H1 (cell line): ENCODE measurements at regions not wholly inside any gene's neighbourhood (a gene's known extent, or its start where the extent isn't known, plus 50 kb on each side); places are given as distances from the start of the nearest gene placed in this dataset.

Source experiments
- CTCF ChIA-PET: fragments of 300-600 bp; sonication (Branson Sonifier 250); formaldehyde crosslinking; loops from one replicate; lab custom pipeline; 2021; ENCODE audit not compliant: partially characterized antibody; lab: Charles Lee
- POLR2A ChIA-PET: fragments of 300-600 bp; sonication (Branson Sonifier 250); formaldehyde crosslinking; loops from one replicate; lab custom pipeline; 2021; ENCODE audit warnings: inconsistent platforms; ENCODE audit not compliant: partially characterized antibody; lab: Charles Lee
- DNase-seq, 2 experiments: peaks; one replicate each; pipeline versions ENCODE4 v3.0.0 to v3.0.0-alpha.2; 2010 to 2022; ENCODE audit warnings: low spot score in 2 of 2, low read depth in 1 of 2, mixed read lengths in 1 of 2
- FAIRE-seq: peaks from 2 replicates; lab custom pipeline; 2011; peaks lifted over from hg19 to GRCh38; lab: Jason Lieb, UNC
- H2AFZ ChIP-seq: 2 replicates; pipeline ENCODE4 v1.8.1; 2012; ENCODE audit warnings: low read length, inconsistent platforms
- H2AK5ac ChIP-seq: 2 replicates; pipeline ENCODE4 v1.6.1; 2013; ENCODE audit warnings: low read depth, low read length
- H2BK120ac ChIP-seq: replicated peaks from 2 replicates; pipeline ENCODE3; 2013; ENCODE audit warnings: low read depth, low read length, inconsistent platforms
- H2BK12ac ChIP-seq: 2 replicates; pipeline ENCODE4 v1.6.1; 2013; ENCODE audit warnings: low read depth, low read length
- H2BK15ac ChIP-seq: 2 replicates; pipeline ENCODE4 v1.6.1; 2013; ENCODE audit warnings: low read length
- H2BK20ac ChIP-seq: 2 replicates; pipeline ENCODE4 v1.6.1; 2013; ENCODE audit warnings: low read length
- H2BK5ac ChIP-seq: 2 replicates; pipeline ENCODE4 v1.6.1; 2013; ENCODE audit warnings: low read depth, low read length
- H3K14ac ChIP-seq: 2 replicates; pipeline ENCODE4 v1.6.1; 2013; ENCODE audit warnings: inconsistent platforms; ENCODE audit not compliant: insufficient read length
- H3K18ac ChIP-seq: 2 replicates; pipeline ENCODE4 v1.6.1; 2013; ENCODE audit warnings: low read length; ENCODE audit errors: extremely low read depth
- H3K23ac ChIP-seq: 2 replicates; pipeline ENCODE4 v1.6.1; 2013; ENCODE audit warnings: inconsistent platforms; ENCODE audit not compliant: insufficient read length
- H3K23me2 ChIP-seq: 2 replicates; pipeline ENCODE4 v1.6.1; 2013; ENCODE audit warnings: low read depth, low read length
- H3K27ac ChIP-seq: 2 replicates; pipeline ENCODE4 v1.6.1; 2011; ENCODE audit warnings: low read depth, low read length, inconsistent platforms
- H3K27me3 ChIP-seq, 4 experiments: replicated peaks in 1 of 4; 1 replicate in 1 of 4; 2 replicates in 3 of 4; pipeline versions ENCODE4 v1.6.1 to v1.8.1; 2011 to 2013; ENCODE audit warnings: low read length in 3 of 4, mild to moderate bottlenecking in 3 of 4, inconsistent platforms in 2 of 4, mixed read lengths in 2 of 4, moderate library complexity in 1 of 4; ENCODE audit not compliant: control insufficient read depth in 3 of 4, insufficient read depth in 3 of 4; ENCODE audit errors: extremely low read depth in 1 of 4
- H3K36me3 ChIP-seq, 4 experiments: 2 replicates each; pipeline versions ENCODE4 v1.6.1 to v1.8.1; 2011 to 2013; ENCODE audit warnings: mild to moderate bottlenecking in 4 of 4, low read length in 3 of 4, moderate library complexity in 2 of 4, control low read depth in 1 of 4, inconsistent platforms in 1 of 4; ENCODE audit not compliant: insufficient read depth in 4 of 4, control insufficient read depth in 2 of 4
- H3K4ac ChIP-seq: replicated peaks from 2 replicates; pipeline ENCODE3; 2013; ENCODE audit warnings: low read length, low read depth, mixed read lengths, inconsistent platforms; ENCODE audit not compliant: insufficient read length
- H3K4me1 ChIP-seq, 4 experiments: replicated peaks in 1 of 4; 1 replicate in 1 of 4; 2 replicates in 3 of 4; pipeline versions ENCODE4 v1.6.1 to v1.8.1; 2011 to 2013; ENCODE audit warnings: low read length in 3 of 4, inconsistent platforms in 2 of 4, mixed read lengths in 1 of 4; ENCODE audit not compliant: insufficient read depth in 4 of 4, control insufficient read depth in 3 of 4
- H3K4me2 ChIP-seq, 2 experiments: 2 replicates each; pipeline versions ENCODE4 v1.6.1 to v1.8.1; 2011 to 2013; ENCODE audit warnings: low read depth in 2 of 2, low read length in 2 of 2, control low read depth in 1 of 2, inconsistent platforms in 1 of 2, mild to moderate bottlenecking in 1 of 2; ENCODE audit not compliant: insufficient read depth in 1 of 2
- H3K4me3 ChIP-seq, 4 experiments: fragments of 200-600, 300-600 bp in 1 of 4; sonication (generic), shearing (Covaris generic), sonication (Bioruptor Twin) in 1 of 4; 2 replicates each; pipeline versions ENCODE4 v1.5.1 to v1.8.1; 2011 to 2016; ENCODE audit warnings: low read length in 4 of 4, low read depth in 3 of 4, control low read depth in 2 of 4, inconsistent platforms in 2 of 4, mild to moderate bottlenecking in 2 of 4, mixed read lengths in 1 of 4, moderate library complexity in 1 of 4; ENCODE audit not compliant: insufficient read depth in 2 of 4; ENCODE audit errors: extremely low read depth in 1 of 4
- H3K56ac ChIP-seq: replicated peaks from 2 replicates; pipeline ENCODE3; 2013; ENCODE audit warnings: low read depth, mild to moderate bottlenecking, mixed read lengths, low read length, inconsistent platforms; ENCODE audit not compliant: insufficient read length
- H3K79me1 ChIP-seq: 2 replicates; pipeline ENCODE4 v1.6.1; 2013; ENCODE audit warnings: low read depth, low read length, control low read depth
- H3K79me2 ChIP-seq, 2 experiments: 2 replicates each; pipeline versions ENCODE4 v1.6.1 to v1.8.1; 2012 to 2013; ENCODE audit warnings: low read length in 2 of 2, mild to moderate bottlenecking in 2 of 2, inconsistent platforms in 1 of 2; ENCODE audit not compliant: insufficient read depth in 2 of 2, control insufficient read depth in 1 of 2
- H3K9ac ChIP-seq, 4 experiments: replicated peaks in 1 of 4; 1 replicate in 1 of 4; 2 replicates in 3 of 4; pipeline versions ENCODE4 v1.6.1 to v1.8.1; 2011 to 2013; ENCODE audit warnings: low read depth in 3 of 4, low read length in 3 of 4, control low read depth in 2 of 4, mild to moderate bottlenecking in 2 of 4, moderate library complexity in 2 of 4, inconsistent platforms in 1 of 4; ENCODE audit errors: extremely low read depth in 1 of 4
- H3K9me3 ChIP-seq, 2 experiments: 2 replicates each; pipeline versions ENCODE4 v1.6.1 to v1.8.1; 2012 to 2013; ENCODE audit warnings: mild to moderate bottlenecking in 2 of 2, moderate library complexity in 2 of 2, control low read depth in 1 of 2, inconsistent platforms in 1 of 2, low read depth in 1 of 2, low read length in 1 of 2, mixed read lengths in 1 of 2; ENCODE audit not compliant: insufficient read depth in 2 of 2
- H4K20me1 ChIP-seq, 2 experiments: replicated peaks in 1 of 2; 2 replicates each; pipeline versions ENCODE3 to v1.8.1; 2011 to 2013; ENCODE audit warnings: inconsistent platforms in 2 of 2, low read length in 2 of 2, mild to moderate bottlenecking in 1 of 2; ENCODE audit not compliant: insufficient read depth in 2 of 2, control insufficient read depth in 1 of 2
- H4K5ac ChIP-seq: 2 replicates; pipeline ENCODE4 v1.6.1; 2013; ENCODE audit warnings: low read length, low read depth, mixed read lengths, inconsistent platforms; ENCODE audit not compliant: insufficient read length
- H4K8ac ChIP-seq: 2 replicates; pipeline ENCODE4 v1.8.0; 2013; ENCODE audit warnings: mild to moderate bottlenecking, moderate library complexity, low read length, inconsistent platforms; ENCODE audit not compliant: insufficient read depth; ENCODE audit errors: extremely low read depth
- H4K91ac ChIP-seq: replicated peaks from 2 replicates; pipeline ENCODE3; 2013; ENCODE audit warnings: low read length, mixed read lengths, inconsistent platforms; ENCODE audit not compliant: insufficient read length
- ATF2 ChIP-seq: IDR thresholded peaks from 2 replicates; pipeline ENCODE4 v1.6.1; 2012; ENCODE audit warnings: low read length, inconsistent platforms
- CHD1 ChIP-seq: IDR thresholded peaks from 2 replicates; pipeline ENCODE4 v1.6.1; 2012; ENCODE audit warnings: low read depth, low read length, improper control_type of control experiment
- EP300 ChIP-seq, 2 experiments: IDR thresholded peaks; 1 replicate in 1 of 2; 2 replicates in 1 of 2; pipeline ENCODE4 v1.6.1; 2011 to 2012; ENCODE audit warnings: low read depth in 2 of 2, low read length in 2 of 2, mild to moderate bottlenecking in 2 of 2, borderline replicate concordance in 1 of 2, inconsistent platforms in 1 of 2, moderate library complexity in 1 of 2
- GTF2F1 ChIP-seq: IDR thresholded peaks from 2 replicates; pipeline ENCODE4 v1.6.1; 2012; ENCODE audit warnings: low read depth, low read length, improper control_type of control experiment, borderline replicate concordance
- KDM5A ChIP-seq: fragments of 200-600 bp; IDR thresholded peaks from 2 replicates; pipeline ENCODE4 v1.7.1; 2012; ENCODE audit warnings: mild to moderate bottlenecking, low read length, inconsistent platforms, mixed read lengths
- MAX ChIP-seq: IDR thresholded peaks from 2 replicates; pipeline ENCODE4 v1.6.1; 2012; ENCODE audit warnings: inconsistent platforms
- POLR2AphosphoS5 ChIP-seq: IDR thresholded peaks from 2 replicates; pipeline ENCODE4 v1.6.1; 2011; ENCODE audit warnings: low read depth, low read length
- SP2 ChIP-seq: IDR thresholded peaks from 2 replicates; pipeline ENCODE4 v1.6.1; 2012; ENCODE audit warnings: mild to moderate bottlenecking, low read length, inconsistent platforms
- TAF7 ChIP-seq: optimal IDR thresholded peaks from 2 replicates; pipeline ENCODE3; 2011; ENCODE audit warnings: low read depth, mild to moderate bottlenecking, inconsistent platforms, low read length, moderate library complexity, borderline replicate concordance
- YY1 ChIP-seq: IDR thresholded peaks from 2 replicates; pipeline ENCODE4 v1.6.1; 2011; ENCODE audit warnings: low read depth, mild to moderate bottlenecking, low read length
- WGBS, 2 experiments: shearing (Covaris generic) in 1 of 2; methylation state at CpG; one replicate each; pipeline versions ENCODE4 v1.1.6 to v1.1.7; 2013 to 2015; ENCODE audit warnings: low lambda C conversion rate in 2 of 2, mixed read lengths in 2 of 2, inconsistent platforms in 1 of 2, low coverage in 1 of 2, missing lambda C conversion rate in 1 of 2; ENCODE audit not compliant: insufficient replicate concordance in 2 of 2, insufficient coverage in 1 of 2, insufficient read length in 1 of 2; ENCODE audit errors: extremely low coverage in 1 of 2, missing lambda C conversion rate in 1 of 2; 5-methylcytosine and 5-hydroxymethylcytosine counted together

GRCh38 chr6:43966853-43967718 lies 160.2 kb downstream of the MRPL14 start:
- Histone ChIP-seq H3K4ac (no peak overlapping the region), H2AFZ (no peak overlapping the region), H3K23me2 (no peaks in the 10 kb centered on the region), H3K36me3 (no peaks in the 10 kb centered on the region), H3K79me1 (no peaks in the 10 kb centered on the region), H3K14ac (no peak overlapping the region), H2BK15ac (no peak overlapping the region; the same call in 1 of the 2 replicates), H3K56ac (no peak overlapping the region), H3K4me2 (no peak overlapping the region), H4K5ac (no peak overlapping the region), H3K18ac (no peak overlapping the region; the same call in 1 of the 2 replicates), H3K79me2 (no peaks in the 10 kb centered on the region), H3K27ac (no peak overlapping the region), H4K91ac (no peak overlapping the region), H4K20me1 (no peaks in the 10 kb centered on the region), H3K4me3 (no peak overlapping the region), H2BK12ac (0 out of 2 replicates have a peak overlapping the region, but pooled peaks have one; percentile 18), H2BK120ac (no peak overlapping the region), H3K4me1 (peaks cover 0 to 14% (median under 1%) of the 10 kb centered on the region in 4 experiments; a peak in 3 of 7 replicates), H2AK5ac (no peak overlapping the region), H3K23ac (no peak overlapping the region), H2BK20ac (no peak overlapping the region), H3K9ac (no peak overlapping the region), H3K9me3 (no peaks in the 10 kb centered on the region), H2BK5ac (no peak overlapping the region), H4K8ac (no peak overlapping the region), H3K27me3 (no peaks in the 10 kb centered on the region)
- ChIA-PET POLR2A (interaction anchor here (0.6 to 1.5 kb wide), 3 partner anchors 13 to 334 kb away, joined by 3 to 4 read pairs (median 3); no protein-coding TSS in a partner anchor), CTCF (interaction anchor here (0.6 to 11.1 kb wide), 10 partner anchors 9 to 228 kb away, joined by 3 to 103 read pairs (median 3); no protein-coding TSS in a partner anchor)
- FAIRE-seq = no peak
- 88% methylated on average over 10 of the region's 10 CpGs; no CpG with 5 or more reads in 1 of the 2 experiments for WGBS, 2 experiments
- DNase-seq = peak in 1 of 2 experiments; percentile 37
- TF ChIP-seq CHD1 (no peak), GTF2F1 (no peak), SP2 (no peak), TAF7 (no peak), YY1 (no peak), ATF2 (no peak), KDM5A (no peak), MAX (no peak), POLR2AphosphoS5 (no peak), EP300 (IDR thresholded peaks at IDR 0.05; ENCODE audit: borderline replicate concordance in 1 of 2, low read depth in 2 of 2, low read length in 2 of 2) (no peak)
